HG02885 (cell line): ENCODE measurements at regions not wholly inside any gene's neighbourhood (a gene's known extent, or its start where the extent isn't known, plus 50 kb on each side); places are given as distances from the start of the nearest gene placed in this dataset.

Experiments used
- ATAC-seq: cut with Tn5 transposase; IDR thresholded peaks from one replicate; pipeline ENCODE4 v1.9.1; 2021; ENCODE audit warnings: mild to moderate bottlenecking; ENCODE audit not compliant: unreplicated experiment, poor library complexity

- no peak for ATAC-seq
Observed at GRCh38 chr11:45482331-45482730, 183.1 kb downstream of the CHST1 start.

- ATAC-seq = no peak
Observed at GRCh38 chr11:45481026-45481425, 184.4 kb downstream of the CHST1 start.

- no peak for ATAC-seq
Observed at GRCh38 chr11:45477588-45477987, 187.8 kb downstream of the CHST1 start.

- no peak for ATAC-seq
Observed at GRCh38 chr11:45476126-45476525, 189.3 kb downstream of the CHST1 start.

- no peak for ATAC-seq
Observed at GRCh38 chr11:45475173-45475572, 189.0 kb upstream of the SYT13 start.

- no peak for ATAC-seq
Observed at GRCh38 chr11:45473341-45473895, 187.3 kb upstream of the SYT13 start.

- no peak for ATAC-seq
Observed at GRCh38 chr11:45472716-45473317, 186.7 kb upstream of the SYT13 start.

GRCh38 chr11:45471266-45471665 lies 185.1 kb upstream of the SYT13 start:
- no peak for ATAC-seq

GRCh38 chr11:45470794-45471167 lies 184.6 kb upstream of the SYT13 start:
- no peak for ATAC-seq

GRCh38 chr11:45470151-45470793 lies 184.1 kb upstream of the SYT13 start:
- no peak for ATAC-seq

- ATAC-seq = no peak
Observed at GRCh38 chr11:45468267-45468856, 182.2 kb upstream of the SYT13 start.

GRCh38 chr11:45463541-45463940 lies 177.4 kb upstream of the SYT13 start:
- no peak for ATAC-seq

GRCh38 chr11:45461514-45461913 lies 175.4 kb upstream of the SYT13 start:
- ATAC-seq = no peak

GRCh38 chr11:45459491-45459890 lies 173.3 kb upstream of the SYT13 start:
- ATAC-seq = no peak

GRCh38 chr11:45458269-45458668 lies 172.1 kb upstream of the SYT13 start:
- ATAC-seq = no peak

GRCh38 chr11:45457649-45458048 lies 171.5 kb upstream of the SYT13 start:
- ATAC-seq = no peak

GRCh38 chr11:45456686-45457085 lies 170.5 kb upstream of the SYT13 start:
- no peak for ATAC-seq

GRCh38 chr11:45455536-45455935 lies 169.4 kb upstream of the SYT13 start:
- no peak for ATAC-seq

- no peak for ATAC-seq
Observed at GRCh38 chr11:45454917-45455401, 168.8 kb upstream of the SYT13 start.

GRCh38 chr11:45453721-45454120 lies 167.6 kb upstream of the SYT13 start:
- no peak for ATAC-seq

GRCh38 chr11:45451766-45452440 lies 165.8 kb upstream of the SYT13 start:
- ATAC-seq = no peak
